Coronary artery (tissue), 2 donors: ENCODE measurements at regions not wholly inside any gene's neighbourhood (a gene's known extent, or its start where the extent isn't known, plus 50 kb on each side); places are given as distances from the start of the nearest gene placed in this dataset.
"Not testable (repeated sequence)": the region's sequence is repeated elsewhere in the genome, so short reads cannot be mapped to it uniquely, and the experiment has no call there.

Experiments
- DNase-seq: peaks from one replicate; pipeline ENCODE4 v3.0.0-alpha.2; 2017; ENCODE audit warnings: low spot score
- H3K27ac ChIP-seq, 2 donors: fragments of 200-600 bp; sonication (generic); one replicate each; pipeline ENCODE4 v1.5.1; 2016 to 2019
- H3K4me3 ChIP-seq: fragments of 200-600 bp; sonication (generic); 2 replicates; pipeline ENCODE4 v1.5.1; 2016; ENCODE audit warnings: mild to moderate bottlenecking, moderate library complexity
- CTCF ChIP-seq: fragments of 200-600 bp; sonication (generic); IDR thresholded peaks from one replicate; pipeline ENCODE4 v1.5.1; 2019; ENCODE audit warnings: antibody characterized with exemption

- DNase-seq, result no peak
- Histone ChIP-seq H3K27ac (no peak overlapping the region), H3K4me3 (no peak overlapping the region)
- no peak for TF ChIP-seq CTCF
These were observed 942.3 kb downstream of the TAF11L14 start for GRCh38 chr5:18576586-18576985.

- TF ChIP-seq CTCF, result no peak
- Histone ChIP-seq H3K27ac (no peak overlapping the region), H3K4me3 (no peak overlapping the region)
- DNase-seq, result no peak
These were observed 966.9 kb downstream of the TAF11L14 start for GRCh38 chr5:18601185-18601584.

GRCh38 chr5:18602402-18602801 lies 968.1 kb downstream of the TAF11L14 start:
- TF ChIP-seq CTCF, result no peak
- no peak overlapping the region for H3K4me3 ChIP-seq
- no peak for DNase-seq

GRCh38 chr5:18605186-18605585 lies 970.9 kb downstream of the TAF11L14 start:
- Histone ChIP-seq H3K4me3 (no peak overlapping the region), H3K27ac (no peak overlapping the region)
- no peak for TF ChIP-seq CTCF
- no peak for DNase-seq

More at GRCh38 chr5:18602402-18602801, 968.1 kb downstream of the TAF11L14 start:
- no peak overlapping the region for H3K27ac ChIP-seq

GRCh38 chr5:18607570-18607969 lies 973.3 kb downstream of the TAF11L14 start:
- Histone ChIP-seq H3K4me3 (no peak overlapping the region), H3K27ac (no peak overlapping the region)
- DNase-seq, result no peak
- no peak for TF ChIP-seq CTCF

GRCh38 chr5:18617191-18617590 lies 982.9 kb downstream of the TAF11L14 start:
- not testable (repeated sequence) for DNase-seq, H3K27ac ChIP-seq, H3K4me3 ChIP-seq

GRCh38 chr5:18630458-18631045 lies 996.3 kb downstream of the TAF11L14 start:
- TF ChIP-seq CTCF, result no peak
- no peak for DNase-seq
- Histone ChIP-seq H3K4me3 (no peak overlapping the region), H3K27ac (no peak overlapping the region)
